ENCODE measurements at regions not wholly inside any gene's neighbourhood (a gene's known extent, or its start where the extent isn't known, plus 50 kb on each side); places are given as distances from the start of the nearest gene placed in this dataset.

- H3K4me1 Mint-ChIP-seq (ENCODE audit: low read depth), result peaks cover 13% of the 10 kb centered on the region
- peaks cover 3% of the 10 kb centered on the region for H3K9me3 Mint-ChIP-seq (ENCODE audit: low read depth)
- no peak overlapping the region for H3K4me3 Mint-ChIP-seq
- H3K27ac Mint-ChIP-seq, result no peak overlapping the region
- H3K27me3 Mint-ChIP-seq, result no peaks in the 10 kb centered on the region
- peaks cover 6% of the 10 kb centered on the region for H3K36me3 Mint-ChIP-seq
Observed at GRCh38 chr5:68387074-68387796, 171.7 kb downstream of the PIK3R1 start.

GRCh38 chr5:68389618-68390017 is 174.1 kb downstream of the PIK3R1 start:
- Mint-ChIP-seq H3K9me3 (ENCODE audit: low read depth) (peaks cover 3% of the 10 kb centered on the region), H3K27ac (no peak overlapping the region), H3K27me3 (no peaks in the 10 kb centered on the region), H3K4me1 (ENCODE audit: low read depth) (peaks cover 12% of the 10 kb centered on the region), H3K4me3 (no peak overlapping the region), H3K36me3 (peaks cover 6% of the 10 kb centered on the region)

GRCh38 chr5:68392617-68393016 is 177.1 kb downstream of the PIK3R1 start:
- Mint-ChIP-seq H3K27me3 (no peaks in the 10 kb centered on the region), H3K4me3 (no peak overlapping the region), H3K4me1 (ENCODE audit: low read depth) (peaks cover 5% of the 10 kb centered on the region), H3K36me3 (peaks cover 2% of the 10 kb centered on the region), H3K27ac (no peak overlapping the region), H3K9me3 (ENCODE audit: low read depth) (peaks cover 6% of the 10 kb centered on the region)

- Mint-ChIP-seq H3K27ac (no peak overlapping the region), H3K9me3 (ENCODE audit: low read depth) (peaks cover 6% of the 10 kb centered on the region), H3K27me3 (no peaks in the 10 kb centered on the region), H3K4me3 (no peak overlapping the region), H3K4me1 (ENCODE audit: low read depth) (peaks cover 5% of the 10 kb centered on the region), H3K36me3 (peaks cover 2% of the 10 kb centered on the region)
Observed at GRCh38 chr5:68395302-68395701, 179.7 kb downstream of the PIK3R1 start.

- no peak overlapping the region for H3K4me3 Mint-ChIP-seq
- H3K27ac Mint-ChIP-seq, result no peak overlapping the region
- H3K27me3 Mint-ChIP-seq, result no peaks in the 10 kb centered on the region
- peaks cover 2% of the 10 kb centered on the region for H3K36me3 Mint-ChIP-seq
- peaks cover 5% of the 10 kb centered on the region for H3K4me1 Mint-ChIP-seq (ENCODE audit: low read depth)
- peaks cover 9% of the 10 kb centered on the region for H3K9me3 Mint-ChIP-seq (ENCODE audit: low read depth)
Observed at GRCh38 chr5:68395926-68396511, 180.5 kb downstream of the PIK3R1 start.

GRCh38 chr5:68396722-68397121 is 181.2 kb downstream of the PIK3R1 start:
- H3K9me3 Mint-ChIP-seq (ENCODE audit: low read depth), result peaks cover 7% of the 10 kb centered on the region
- H3K36me3 Mint-ChIP-seq, result peaks cover 2% of the 10 kb centered on the region

GRCh38 chr5:68398146-68398812 is 182.7 kb downstream of the PIK3R1 start:
- peaks cover 6% of the 10 kb centered on the region for H3K9me3 Mint-ChIP-seq (ENCODE audit: low read depth)
- H3K36me3 Mint-ChIP-seq, result peaks cover 2% of the 10 kb centered on the region
- no peaks in the 10 kb centered on the region for H3K27me3 Mint-ChIP-seq
- H3K4me1 Mint-ChIP-seq (ENCODE audit: low read depth), result no peaks in the 10 kb centered on the region
- no peak overlapping the region for H3K4me3 Mint-ChIP-seq
- no peak overlapping the region for H3K27ac Mint-ChIP-seq

More at GRCh38 chr5:68396722-68397121, 181.2 kb downstream of the PIK3R1 start:
- Mint-ChIP-seq H3K27ac (no peak overlapping the region), H3K4me1 (ENCODE audit: low read depth) (peaks cover 5% of the 10 kb centered on the region), H3K27me3 (no peaks in the 10 kb centered on the region), H3K4me3 (no peak overlapping the region)

GRCh38 chr5:68403301-68403700 is 187.7 kb downstream of the PIK3R1 start:
- Mint-ChIP-seq H3K9me3 (ENCODE audit: low read depth) (peaks cover 3% of the 10 kb centered on the region), H3K36me3 (no peaks in the 10 kb centered on the region), H3K27ac (no peak overlapping the region), H3K27me3 (no peaks in the 10 kb centered on the region), H3K4me1 (ENCODE audit: low read depth) (peaks cover 26% of the 10 kb centered on the region), H3K4me3 (no peak overlapping the region)

- no peaks in the 10 kb centered on the region for H3K36me3 Mint-ChIP-seq
- peaks cover 32% of the 10 kb centered on the region for H3K4me1 Mint-ChIP-seq (ENCODE audit: low read depth)
- no peak overlapping the region for H3K4me3 Mint-ChIP-seq
- no peak overlapping the region for H3K27ac Mint-ChIP-seq
- H3K9me3 Mint-ChIP-seq (ENCODE audit: low read depth), result peaks cover 3% of the 10 kb centered on the region
- no peaks in the 10 kb centered on the region for H3K27me3 Mint-ChIP-seq
Observed at GRCh38 chr5:68404246-68404645, 188.7 kb downstream of the PIK3R1 start.

- Mint-ChIP-seq H3K27me3 (no peaks in the 10 kb centered on the region), H3K4me1 (ENCODE audit: low read depth) (peaks cover 32% of the 10 kb centered on the region), H3K9me3 (ENCODE audit: low read depth) (peaks cover 3% of the 10 kb centered on the region), H3K27ac (peak overlapping the region; percentile 69), H3K36me3 (no peaks in the 10 kb centered on the region), H3K4me3 (no peak overlapping the region)
Observed at GRCh38 chr5:68405026-68405684, 189.6 kb downstream of the PIK3R1 start.

- H3K4me3 Mint-ChIP-seq, result peak overlapping the region; percentile 35
- H3K27me3 Mint-ChIP-seq, result no peaks in the 10 kb centered on the region
- H3K36me3 Mint-ChIP-seq, result no peaks in the 10 kb centered on the region
- H3K9me3 Mint-ChIP-seq (ENCODE audit: low read depth), result no peaks in the 10 kb centered on the region
- peaks cover 32% of the 10 kb centered on the region for H3K4me1 Mint-ChIP-seq (ENCODE audit: low read depth)
- H3K27ac Mint-ChIP-seq, result peak overlapping the region; percentile 89
Observed at GRCh38 chr5:68405784-68406743, 190.5 kb downstream of the PIK3R1 start.

- Mint-ChIP-seq H3K4me3 (peak overlapping the region; percentile 35), H3K27me3 (no peaks in the 10 kb centered on the region), H3K36me3 (no peaks in the 10 kb centered on the region), H3K27ac (peak overlapping the region; percentile 89), H3K4me1 (ENCODE audit: low read depth) (peaks cover 32% of the 10 kb centered on the region), H3K9me3 (ENCODE audit: low read depth) (no peaks in the 10 kb centered on the region)
Observed at GRCh38 chr5:68406767-68407241, 191.2 kb downstream of the PIK3R1 start.

- Mint-ChIP-seq H3K4me1 (ENCODE audit: low read depth) (peaks cover 32% of the 10 kb centered on the region), H3K4me3 (peak overlapping the region; percentile 35), H3K27ac (peak overlapping the region; percentile 89), H3K9me3 (ENCODE audit: low read depth) (no peaks in the 10 kb centered on the region), H3K36me3 (no peaks in the 10 kb centered on the region), H3K27me3 (no peaks in the 10 kb centered on the region)
Observed at GRCh38 chr5:68407311-68408239, 192.0 kb downstream of the PIK3R1 start.
